H1 (cell line): ENCODE measurements at regions not wholly inside any gene's neighbourhood (a gene's known extent, or its start where the extent isn't known, plus 50 kb on each side); places are given as distances from the start of the nearest gene placed in this dataset.

ENCODE experiments used
- BACH1 ChIP-seq: IDR thresholded peaks from 2 replicates; pipeline ENCODE4 v1.6.1; 2012; ENCODE audit warnings: low read length, improper control_type of control experiment
- E2F6 ChIP-seq: IDR thresholded peaks from 2 replicates; pipeline ENCODE4 v1.6.1; 2012; ENCODE audit warnings: inconsistent platforms
- PHF8 ChIP-seq: fragments of 200-600 bp; sonication (generic); conservative IDR thresholded peaks from 2 replicates; pipeline ENCODE4 v1.7.1; 2012; ENCODE audit warnings: low read depth, mild to moderate bottlenecking, inconsistent platforms, low read length, moderate library complexity
- USF2 ChIP-seq: IDR thresholded peaks from 2 replicates; pipeline ENCODE4 v1.6.1; 2011; ENCODE audit warnings: low read length, improper control_type of control experiment
- TF ChIP-seq, protein P1 (sequence below): fragments of 300-600 bp; sonication (generic); IDR thresholded peaks from 2 replicates; pipeline ENCODE4 v1.7.1; 2012; ENCODE audit warnings: low read length, moderate library complexity, mild to moderate bottlenecking, inconsistent platforms; ENCODE audit not compliant: insufficient replicate concordance

DNA sequence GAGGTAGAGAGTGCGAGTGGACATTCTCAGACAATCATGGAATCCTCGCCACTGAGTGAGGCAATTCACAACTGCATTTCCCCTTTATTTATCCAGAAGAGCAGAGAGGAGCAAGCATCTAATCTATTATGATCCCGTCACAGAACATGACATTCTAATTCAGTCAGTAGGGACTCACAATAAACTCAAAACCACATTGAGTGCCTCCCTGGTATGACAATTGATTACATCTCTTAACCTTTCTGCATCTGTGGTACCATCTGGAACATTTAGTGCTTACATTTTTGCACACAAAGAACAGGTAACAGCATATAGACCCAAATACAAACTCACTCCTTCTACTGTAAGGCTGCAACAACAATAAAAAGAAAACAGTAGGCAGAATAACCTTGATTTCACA, 517.2 kb downstream of the GBE1 start (continued):
- TF ChIP-seq BACH1 (no peak), E2F6 (no peak), USF2 (no peak), PHF8 (no peak)
- TF ChIP-seq, protein P1, sequence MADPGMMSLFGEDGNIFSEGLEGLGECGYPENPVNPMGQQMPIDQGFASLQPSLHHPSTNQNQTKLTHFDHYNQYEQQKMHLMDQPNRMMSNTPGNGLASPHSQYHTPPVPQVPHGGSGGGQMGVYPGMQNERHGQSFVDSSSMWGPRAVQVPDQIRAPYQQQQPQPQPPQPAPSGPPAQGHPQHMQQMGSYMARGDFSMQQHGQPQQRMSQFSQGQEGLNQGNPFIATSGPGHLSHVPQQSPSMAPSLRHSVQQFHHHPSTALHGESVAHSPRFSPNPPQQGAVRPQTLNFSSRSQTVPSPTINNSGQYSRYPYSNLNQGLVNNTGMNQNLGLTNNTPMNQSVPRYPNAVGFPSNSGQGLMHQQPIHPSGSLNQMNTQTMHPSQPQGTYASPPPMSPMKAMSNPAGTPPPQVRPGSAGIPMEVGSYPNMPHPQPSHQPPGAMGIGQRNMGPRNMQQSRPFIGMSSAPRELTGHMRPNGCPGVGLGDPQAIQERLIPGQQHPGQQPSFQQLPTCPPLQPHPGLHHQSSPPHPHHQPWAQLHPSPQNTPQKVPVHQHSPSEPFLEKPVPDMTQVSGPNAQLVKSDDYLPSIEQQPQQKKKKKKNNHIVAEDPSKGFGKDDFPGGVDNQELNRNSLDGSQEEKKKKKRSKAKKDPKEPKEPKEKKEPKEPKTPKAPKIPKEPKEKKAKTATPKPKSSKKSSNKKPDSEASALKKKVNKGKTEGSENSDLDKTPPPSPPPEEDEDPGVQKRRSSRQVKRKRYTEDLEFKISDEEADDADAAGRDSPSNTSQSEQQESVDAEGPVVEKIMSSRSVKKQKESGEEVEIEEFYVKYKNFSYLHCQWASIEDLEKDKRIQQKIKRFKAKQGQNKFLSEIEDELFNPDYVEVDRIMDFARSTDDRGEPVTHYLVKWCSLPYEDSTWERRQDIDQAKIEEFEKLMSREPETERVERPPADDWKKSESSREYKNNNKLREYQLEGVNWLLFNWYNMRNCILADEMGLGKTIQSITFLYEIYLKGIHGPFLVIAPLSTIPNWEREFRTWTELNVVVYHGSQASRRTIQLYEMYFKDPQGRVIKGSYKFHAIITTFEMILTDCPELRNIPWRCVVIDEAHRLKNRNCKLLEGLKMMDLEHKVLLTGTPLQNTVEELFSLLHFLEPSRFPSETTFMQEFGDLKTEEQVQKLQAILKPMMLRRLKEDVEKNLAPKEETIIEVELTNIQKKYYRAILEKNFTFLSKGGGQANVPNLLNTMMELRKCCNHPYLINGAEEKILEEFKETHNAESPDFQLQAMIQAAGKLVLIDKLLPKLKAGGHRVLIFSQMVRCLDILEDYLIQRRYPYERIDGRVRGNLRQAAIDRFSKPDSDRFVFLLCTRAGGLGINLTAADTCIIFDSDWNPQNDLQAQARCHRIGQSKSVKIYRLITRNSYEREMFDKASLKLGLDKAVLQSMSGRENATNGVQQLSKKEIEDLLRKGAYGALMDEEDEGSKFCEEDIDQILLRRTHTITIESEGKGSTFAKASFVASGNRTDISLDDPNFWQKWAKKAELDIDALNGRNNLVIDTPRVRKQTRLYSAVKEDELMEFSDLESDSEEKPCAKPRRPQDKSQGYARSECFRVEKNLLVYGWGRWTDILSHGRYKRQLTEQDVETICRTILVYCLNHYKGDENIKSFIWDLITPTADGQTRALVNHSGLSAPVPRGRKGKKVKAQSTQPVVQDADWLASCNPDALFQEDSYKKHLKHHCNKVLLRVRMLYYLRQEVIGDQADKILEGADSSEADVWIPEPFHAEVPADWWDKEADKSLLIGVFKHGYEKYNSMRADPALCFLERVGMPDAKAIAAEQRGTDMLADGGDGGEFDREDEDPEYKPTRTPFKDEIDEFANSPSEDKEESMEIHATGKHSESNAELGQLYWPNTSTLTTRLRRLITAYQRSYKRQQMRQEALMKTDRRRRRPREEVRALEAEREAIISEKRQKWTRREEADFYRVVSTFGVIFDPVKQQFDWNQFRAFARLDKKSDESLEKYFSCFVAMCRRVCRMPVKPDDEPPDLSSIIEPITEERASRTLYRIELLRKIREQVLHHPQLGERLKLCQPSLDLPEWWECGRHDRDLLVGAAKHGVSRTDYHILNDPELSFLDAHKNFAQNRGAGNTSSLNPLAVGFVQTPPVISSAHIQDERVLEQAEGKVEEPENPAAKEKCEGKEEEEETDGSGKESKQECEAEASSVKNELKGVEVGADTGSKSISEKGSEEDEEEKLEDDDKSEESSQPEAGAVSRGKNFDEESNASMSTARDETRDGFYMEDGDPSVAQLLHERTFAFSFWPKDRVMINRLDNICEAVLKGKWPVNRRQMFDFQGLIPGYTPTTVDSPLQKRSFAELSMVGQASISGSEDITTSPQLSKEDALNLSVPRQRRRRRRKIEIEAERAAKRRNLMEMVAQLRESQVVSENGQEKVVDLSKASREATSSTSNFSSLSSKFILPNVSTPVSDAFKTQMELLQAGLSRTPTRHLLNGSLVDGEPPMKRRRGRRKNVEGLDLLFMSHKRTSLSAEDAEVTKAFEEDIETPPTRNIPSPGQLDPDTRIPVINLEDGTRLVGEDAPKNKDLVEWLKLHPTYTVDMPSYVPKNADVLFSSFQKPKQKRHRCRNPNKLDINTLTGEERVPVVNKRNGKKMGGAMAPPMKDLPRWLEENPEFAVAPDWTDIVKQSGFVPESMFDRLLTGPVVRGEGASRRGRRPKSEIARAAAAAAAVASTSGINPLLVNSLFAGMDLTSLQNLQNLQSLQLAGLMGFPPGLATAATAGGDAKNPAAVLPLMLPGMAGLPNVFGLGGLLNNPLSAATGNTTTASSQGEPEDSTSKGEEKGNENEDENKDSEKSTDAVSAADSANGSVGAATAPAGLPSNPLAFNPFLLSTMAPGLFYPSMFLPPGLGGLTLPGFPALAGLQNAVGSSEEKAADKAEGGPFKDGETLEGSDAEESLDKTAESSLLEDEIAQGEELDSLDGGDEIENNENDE: no peak
